ENCODE measurements at regions not wholly inside any gene's neighbourhood (a gene's known extent, or its start where the extent isn't known, plus 50 kb on each side); places are given as distances from the start of the nearest gene placed in this dataset.
"Not testable (repeated sequence)": the region's sequence is repeated elsewhere in the genome, so short reads cannot be mapped to it uniquely, and the experiment has no call there.

DNA sequence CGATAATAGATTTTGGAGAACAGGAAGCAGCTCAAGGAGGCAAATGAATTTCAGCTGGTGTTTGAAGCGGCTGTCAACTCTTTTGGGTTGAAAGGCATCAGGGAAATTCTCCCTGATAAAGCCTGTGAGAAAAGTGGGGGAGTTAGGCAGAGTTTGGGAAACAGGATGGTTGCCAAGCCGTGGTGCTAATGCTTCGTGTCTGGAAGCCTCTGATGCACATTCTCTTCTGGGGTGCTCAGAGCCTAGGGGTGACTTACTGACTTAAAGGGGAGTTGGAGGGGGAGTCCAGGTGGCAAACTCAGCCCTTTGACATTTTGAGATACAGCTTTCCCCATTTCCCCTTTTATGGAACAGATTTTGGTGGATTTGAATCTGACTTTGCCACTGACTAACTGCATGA lies 202.5 kb upstream of the CLINT1 start:
- no peak for DNase-seq (ENCODE audit: low read depth)

DNA sequence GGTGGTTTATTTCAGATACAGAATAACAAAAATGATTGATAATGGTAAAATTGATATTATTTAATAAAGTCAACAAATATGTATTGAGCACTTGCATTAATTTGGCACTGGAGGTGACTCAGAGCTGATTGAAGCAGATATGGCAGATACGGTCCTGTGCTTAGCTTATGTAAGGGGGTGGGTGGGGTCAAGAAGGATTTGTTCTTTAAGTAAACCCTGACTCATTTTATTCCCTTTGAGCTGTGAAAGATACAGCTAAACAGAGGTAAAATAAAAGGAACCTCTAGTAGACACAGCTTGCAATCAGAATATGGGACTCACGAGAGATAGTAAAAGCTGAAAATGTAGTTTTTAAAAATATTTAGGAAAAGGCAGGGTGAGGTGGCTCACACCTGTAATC lies 201.3 kb upstream of the CLINT1 start:
- no peak for DNase-seq (ENCODE audit: low read depth)

- DNase-seq (ENCODE audit: low read depth) = no peak
These were observed 199.5 kb upstream of the CLINT1 start for GRCh38 chr5:158058208-158059120.

DNA sequence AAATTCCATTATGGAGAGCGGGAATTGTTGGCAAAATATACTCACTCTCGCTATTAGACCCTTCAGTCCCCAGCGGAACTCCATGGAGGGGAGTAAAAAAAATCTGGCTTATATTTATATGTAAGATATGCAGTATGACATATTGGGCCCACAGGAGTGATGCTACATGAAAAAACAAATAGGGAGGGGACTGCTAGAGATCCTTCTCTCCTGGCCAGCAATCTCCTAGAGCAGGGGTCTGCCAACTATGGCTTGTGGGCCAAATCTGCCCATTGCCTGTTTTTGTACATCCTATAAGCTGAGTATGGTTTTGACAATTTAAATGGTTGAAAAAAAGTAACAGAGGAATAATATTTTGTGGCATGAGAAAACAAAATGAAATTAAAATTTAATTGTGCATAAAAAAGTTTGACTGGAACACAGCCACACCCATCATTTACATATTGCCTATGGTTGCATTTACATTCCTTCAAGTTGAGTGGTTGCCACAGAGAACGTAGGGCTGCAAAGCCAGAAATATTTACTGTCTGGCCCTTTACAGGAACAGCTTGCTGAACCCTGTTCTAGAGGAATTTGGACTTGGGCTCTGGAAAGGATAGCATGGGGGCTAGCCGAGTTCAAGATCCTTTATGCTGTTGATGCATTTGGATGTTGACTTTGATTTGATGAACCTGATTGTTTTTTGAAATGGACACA lies 197.3 kb upstream of the CLINT1 start:
- no peak for DNase-seq (ENCODE audit: low read depth)

GRCh38 chr5:158055111-158055501 lies 196.2 kb upstream of the CLINT1 start:
- DNase-seq (ENCODE audit: low read depth) = no peak

DNA sequence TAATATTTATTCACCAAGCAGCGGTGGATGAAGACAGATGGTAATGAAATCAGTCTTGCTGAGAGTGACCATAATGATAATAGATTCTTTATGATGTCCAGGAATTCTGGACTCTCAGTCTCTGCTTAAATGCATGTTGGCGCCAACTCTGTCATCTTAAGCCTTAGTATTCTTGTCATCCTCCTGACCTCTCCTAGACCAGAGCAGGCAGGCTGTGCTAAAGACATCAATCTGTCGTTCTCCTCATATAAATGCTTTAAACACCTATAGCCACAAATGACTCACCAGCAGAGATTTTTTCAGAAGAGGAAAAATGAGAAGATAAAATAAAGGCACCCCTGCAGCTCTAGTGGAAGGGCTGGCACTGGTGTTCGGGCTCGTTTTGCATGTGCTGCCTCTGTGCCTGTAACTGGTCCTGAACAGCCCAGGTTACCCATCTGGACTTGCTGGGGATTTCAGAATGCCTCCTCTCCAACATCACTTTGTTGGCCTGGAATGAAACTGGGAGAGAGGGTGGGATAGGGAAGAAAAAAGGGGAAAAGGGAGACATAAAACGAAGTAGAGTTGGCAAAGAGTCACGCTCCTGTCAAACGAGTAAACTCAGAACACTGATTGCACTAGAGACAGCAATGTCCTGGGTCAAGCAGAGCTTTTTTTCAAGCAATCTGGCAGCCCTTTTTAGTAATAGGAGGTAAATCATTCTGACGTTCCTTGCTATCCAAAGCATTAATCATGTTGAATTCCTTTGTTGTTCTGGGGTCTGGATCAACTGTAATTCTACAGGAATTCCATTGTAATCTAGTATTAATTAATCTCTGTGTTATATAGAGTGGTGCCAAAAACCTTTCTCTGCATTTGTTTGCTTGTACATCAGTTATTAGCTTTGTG lies 195.5 kb upstream of the CLINT1 start:
- no peak for DNase-seq (ENCODE audit: low read depth)

DNA sequence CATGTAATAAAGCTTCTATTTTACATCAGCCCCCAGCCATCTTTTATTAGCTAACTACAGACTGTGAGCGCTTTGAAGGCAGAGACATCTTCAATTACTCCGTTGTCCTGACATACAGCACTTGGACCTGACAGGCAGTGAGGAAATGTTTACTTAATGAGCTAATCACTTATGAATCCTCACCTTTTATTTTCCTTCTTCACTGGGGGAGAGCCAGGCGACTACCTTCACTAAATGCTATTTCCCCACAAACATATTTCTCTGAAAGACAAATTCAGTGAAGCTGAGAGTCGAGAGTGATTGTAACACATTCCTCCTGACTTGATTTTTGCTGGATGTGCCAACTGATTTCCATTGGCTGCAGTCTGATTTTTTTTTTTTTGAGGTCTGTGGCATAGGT lies 192.1 kb upstream of the CLINT1 start:
- DNase-seq (ENCODE audit: low read depth) = no peak

- no peak for DNase-seq (ENCODE audit: low read depth)
These were observed 191.5 kb upstream of the CLINT1 start for GRCh38 chr5:158050421-158050820.

- DNase-seq (ENCODE audit: low read depth) = no peak
These were observed 190.5 kb upstream of the CLINT1 start for GRCh38 chr5:158049459-158049858.

GRCh38 chr5:158045696-158046095 lies 186.8 kb upstream of the CLINT1 start:
- no peak for DNase-seq (ENCODE audit: low read depth)

GRCh38 chr5:158039911-158040347 lies 181.0 kb upstream of the CLINT1 start:
- no peak for DNase-seq (ENCODE audit: low read depth)

DNA sequence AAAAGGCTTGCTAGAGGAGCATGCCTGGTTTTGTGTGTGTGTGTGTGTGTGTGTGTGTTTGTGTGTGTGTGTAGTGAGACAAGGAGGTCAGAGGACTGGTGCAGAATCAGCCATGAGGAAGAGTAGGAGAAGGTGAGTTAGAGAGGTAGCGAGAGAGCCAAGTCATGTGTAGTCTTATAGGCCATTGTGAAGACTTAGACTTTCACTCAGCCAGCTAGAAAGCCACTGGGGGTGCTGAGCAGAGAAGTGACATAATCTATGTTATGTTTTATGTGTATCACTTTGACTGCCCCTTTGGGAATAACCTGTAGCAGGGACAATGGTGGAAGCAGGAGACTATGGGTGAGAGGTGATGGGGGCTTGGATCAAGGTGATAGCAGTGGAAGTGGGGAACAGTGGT lies 180.5 kb upstream of the CLINT1 start:
- DNase-seq (ENCODE audit: low read depth) = no peak

DNA sequence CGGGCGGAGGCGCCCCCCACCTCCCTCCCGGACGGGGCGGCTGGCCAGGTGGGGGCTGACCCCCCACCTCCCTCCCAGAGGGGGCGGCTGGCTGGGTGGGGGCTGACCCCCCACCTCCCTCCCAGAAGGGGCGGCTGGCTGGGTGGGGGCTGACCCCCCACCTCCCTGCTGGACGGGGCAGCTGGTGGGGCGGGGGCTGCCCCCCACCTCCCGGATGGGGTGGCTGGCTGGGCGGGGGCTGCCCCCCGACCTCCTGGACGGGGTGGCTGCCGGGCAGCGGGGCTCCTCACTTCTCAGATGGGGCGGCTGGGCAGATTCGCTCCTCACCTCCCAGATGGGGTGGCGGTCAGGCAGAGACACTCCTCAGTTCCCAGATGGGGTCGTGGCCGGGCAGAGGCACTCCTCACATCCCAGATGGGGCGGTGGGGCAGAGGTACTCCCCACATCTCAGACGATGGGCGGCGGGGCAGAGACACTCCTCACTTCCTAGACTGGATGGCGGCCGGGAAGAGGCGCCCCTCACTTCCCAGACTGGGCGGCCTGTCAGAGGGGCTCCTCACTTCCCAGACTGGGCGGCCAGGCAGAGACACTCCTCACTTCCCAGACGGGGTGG lies 178.1 kb upstream of the CLINT1 start:
- DNase-seq (ENCODE audit: low read depth) = not testable (repeated sequence)

DNA sequence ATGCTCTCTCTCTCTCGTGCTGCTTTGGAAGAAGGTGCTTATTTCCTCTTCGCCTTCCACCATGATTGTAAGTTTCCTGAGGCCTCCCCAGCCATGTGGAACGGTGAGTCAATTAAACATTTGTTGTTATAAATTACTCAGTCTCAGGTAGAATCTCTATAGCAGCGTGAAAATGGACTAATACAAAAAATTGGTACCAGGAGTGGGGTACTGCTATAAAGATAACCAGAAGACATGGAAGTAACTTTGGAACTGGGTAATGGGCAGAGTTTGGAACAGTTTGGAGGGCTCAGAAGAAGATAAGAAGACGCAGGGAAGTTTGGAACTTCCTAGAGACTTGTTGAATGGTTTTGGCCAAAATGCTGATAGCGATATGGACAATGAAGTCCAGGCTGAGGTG lies 175.6 kb upstream of the CLINT1 start:
- not testable (repeated sequence) for DNase-seq (ENCODE audit: low read depth)

- DNase-seq (ENCODE audit: low read depth) = no peak
These were observed 174.8 kb upstream of the CLINT1 start for GRCh38 chr5:158033724-158034123.

GRCh38 chr5:158033076-158033475 lies 174.1 kb upstream of the CLINT1 start:
- DNase-seq (ENCODE audit: low read depth) = no peak

DNA sequence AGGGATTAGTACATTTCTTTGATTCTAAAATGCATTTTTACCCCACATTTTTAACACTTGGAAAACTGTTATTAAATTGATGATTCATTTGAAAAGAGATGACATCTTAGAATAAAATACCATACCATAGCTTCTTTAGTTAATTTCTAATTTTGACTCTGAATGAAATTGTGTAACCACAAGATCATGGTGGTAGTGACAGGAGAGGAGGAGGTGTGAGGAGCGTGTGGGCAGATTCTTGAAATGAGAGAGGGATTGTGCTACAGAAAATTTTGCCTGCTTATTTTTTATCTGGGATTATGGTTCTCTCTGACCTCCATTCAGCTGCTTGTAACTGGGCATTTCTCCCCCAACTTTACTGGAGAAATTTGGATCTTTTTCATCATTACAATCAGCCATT lies 173.3 kb upstream of the CLINT1 start:
- no peak for DNase-seq (ENCODE audit: low read depth)

DNA sequence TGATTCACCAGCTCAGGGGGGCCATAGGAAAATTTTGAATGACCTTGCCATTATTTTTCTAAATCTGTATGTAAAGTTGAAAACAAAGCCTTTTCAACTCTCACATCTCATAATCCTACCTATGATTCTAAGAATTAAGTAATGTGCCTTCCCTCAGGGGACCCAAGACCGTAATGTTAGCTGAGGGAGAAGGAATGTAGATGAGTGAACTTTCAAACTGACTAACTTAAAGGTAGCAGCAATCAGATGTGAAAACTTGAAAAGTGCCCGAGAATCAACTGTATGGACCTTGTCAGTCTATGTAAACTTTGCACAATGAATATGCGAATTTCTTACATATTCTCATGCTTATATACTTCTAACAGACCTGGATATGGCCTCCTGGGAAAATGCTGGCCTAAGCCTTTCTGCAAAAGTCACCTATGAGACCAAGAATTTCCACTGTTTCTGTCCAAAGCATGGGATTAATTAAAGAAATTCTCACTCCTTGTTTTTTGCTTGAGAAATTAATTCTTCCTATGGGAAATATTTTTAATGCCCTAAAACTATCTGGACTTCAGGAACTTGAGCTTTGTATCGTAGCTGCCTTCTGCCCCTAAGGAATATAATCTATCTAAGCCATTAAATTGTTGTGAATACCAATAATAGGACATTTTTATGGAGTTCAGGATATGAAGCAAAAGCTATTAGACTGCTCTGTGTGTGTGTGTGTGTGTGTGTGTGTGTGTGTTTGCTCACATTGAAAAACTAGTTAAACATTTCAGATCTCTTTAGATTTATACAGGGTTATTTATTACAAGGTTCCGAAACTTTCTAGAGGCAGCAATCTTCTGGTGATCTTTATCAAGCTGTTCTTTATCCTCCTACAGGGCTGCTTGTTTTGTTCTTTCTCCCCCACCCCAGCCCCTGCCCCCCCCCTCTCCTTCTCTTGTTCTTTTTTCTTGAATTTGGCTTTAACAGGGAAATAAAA lies 169.1 kb upstream of the CLINT1 start:
- no peak for DNase-seq (ENCODE audit: low read depth)

- DNase-seq (ENCODE audit: low read depth) = no peak
These were observed 167.5 kb upstream of the CLINT1 start for GRCh38 chr5:158026304-158027031.

- DNase-seq (ENCODE audit: low read depth) = no peak
These were observed 164.3 kb upstream of the CLINT1 start for GRCh38 chr5:158023266-158023665.

All from stimulated activated CD8-positive, alpha-beta memory T cell treated with anti-CD3 and anti-CD28 coated beads, Interleukin-4, amount 100 ng/mL, for 24 hours (primary cell).